ENCODE measurements at regions not wholly inside any gene's neighbourhood (a gene's known extent, or its start where the extent isn't known, plus 50 kb on each side); places are given as distances from the start of the nearest gene placed in this dataset.

DNA sequence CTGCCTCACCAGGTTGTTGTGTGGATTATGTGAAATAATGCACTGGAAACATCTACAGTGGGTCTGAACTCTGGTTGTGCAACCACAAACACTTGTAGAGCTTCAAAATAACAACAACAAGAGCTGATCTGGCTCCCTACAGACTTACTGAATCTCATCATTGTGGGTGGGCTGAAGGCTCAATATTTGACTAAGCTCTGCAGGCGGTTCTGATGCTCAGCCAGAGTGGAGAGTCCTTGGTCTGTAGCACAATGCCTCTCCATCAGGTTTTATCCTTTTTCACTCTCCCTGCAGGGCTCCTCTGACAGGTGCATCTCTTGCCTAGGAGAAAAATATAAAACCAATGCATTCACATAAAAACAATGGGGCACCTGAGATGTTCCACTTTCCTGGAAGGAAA, 456.3 kb upstream of the ONECUT1 start:
- TF ChIP-seq, protein P1, sequence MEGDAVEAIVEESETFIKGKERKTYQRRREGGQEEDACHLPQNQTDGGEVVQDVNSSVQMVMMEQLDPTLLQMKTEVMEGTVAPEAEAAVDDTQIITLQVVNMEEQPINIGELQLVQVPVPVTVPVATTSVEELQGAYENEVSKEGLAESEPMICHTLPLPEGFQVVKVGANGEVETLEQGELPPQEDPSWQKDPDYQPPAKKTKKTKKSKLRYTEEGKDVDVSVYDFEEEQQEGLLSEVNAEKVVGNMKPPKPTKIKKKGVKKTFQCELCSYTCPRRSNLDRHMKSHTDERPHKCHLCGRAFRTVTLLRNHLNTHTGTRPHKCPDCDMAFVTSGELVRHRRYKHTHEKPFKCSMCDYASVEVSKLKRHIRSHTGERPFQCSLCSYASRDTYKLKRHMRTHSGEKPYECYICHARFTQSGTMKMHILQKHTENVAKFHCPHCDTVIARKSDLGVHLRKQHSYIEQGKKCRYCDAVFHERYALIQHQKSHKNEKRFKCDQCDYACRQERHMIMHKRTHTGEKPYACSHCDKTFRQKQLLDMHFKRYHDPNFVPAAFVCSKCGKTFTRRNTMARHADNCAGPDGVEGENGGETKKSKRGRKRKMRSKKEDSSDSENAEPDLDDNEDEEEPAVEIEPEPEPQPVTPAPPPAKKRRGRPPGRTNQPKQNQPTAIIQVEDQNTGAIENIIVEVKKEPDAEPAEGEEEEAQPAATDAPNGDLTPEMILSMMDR (conservative IDR thresholded peaks at IDR 0.05): no peak
- TF ChIP-seq ZFX (IDR thresholded peaks at IDR 0.05): no peak

All from C4-2B (cell line).